ENCODE measurements at regions not wholly inside any gene's neighbourhood (a gene's known extent, or its start where the extent isn't known, plus 50 kb on each side); places are given as distances from the start of the nearest gene placed in this dataset.

GRCh38 chr15:31265871-31266711 is 60.5 kb upstream of the KLF13 start:
- TF ChIP-seq CTCF (IDR thresholded peaks at IDR 0.05) (no peak), POLR2AphosphoS5 (IDR thresholded peaks at IDR 0.05) (no peak), EP300 (IDR thresholded peaks at IDR 0.05) (no peak)

All from suprapubic skin (tissue), 4 donors.